Glutamatergic neuron (in vitro differentiated cells): ENCODE measurements at regions not wholly inside any gene's neighbourhood (a gene's known extent, or its start where the extent isn't known, plus 50 kb on each side); places are given as distances from the start of the nearest gene placed in this dataset.
A peak's percentile ranks its signal among the peaks of the same experiment; 100 is the strongest.

Source experiments
- DNase-seq: peaks from one replicate; pipeline ENCODE4 v3.0.0; 2022
- H3K27ac Mint-ChIP-seq: one replicate; pipeline ENCODE4 v1.8.0; 2020; ENCODE audit warnings: mild to moderate bottlenecking, mixed read lengths, inconsistent platforms; ENCODE audit not compliant: unreplicated experiment
- H3K27me3 Mint-ChIP-seq: one replicate; pipeline ENCODE4 v1.8.0; 2020; ENCODE audit warnings: mild to moderate bottlenecking, moderate library complexity, mixed read lengths, inconsistent platforms; ENCODE audit not compliant: unreplicated experiment
- H3K36me3 Mint-ChIP-seq: one replicate; pipeline ENCODE4 v1.8.0; 2020; ENCODE audit warnings: mild to moderate bottlenecking, mixed read lengths, inconsistent platforms; ENCODE audit not compliant: unreplicated experiment
- H3K4me1 Mint-ChIP-seq: one replicate; pipeline ENCODE4 v1.8.0; 2020; ENCODE audit warnings: mild to moderate bottlenecking, low read depth, mixed read lengths, inconsistent platforms; ENCODE audit not compliant: unreplicated experiment
- H3K4me3 Mint-ChIP-seq: one replicate; pipeline ENCODE4 v1.8.0; 2020; ENCODE audit warnings: mild to moderate bottlenecking, mixed read lengths, inconsistent platforms; ENCODE audit not compliant: unreplicated experiment
- H3K9me3 Mint-ChIP-seq: one replicate; pipeline ENCODE4 v1.8.0; 2020; ENCODE audit warnings: mild to moderate bottlenecking, moderate library complexity, mixed read lengths, inconsistent platforms; ENCODE audit not compliant: unreplicated experiment
- TF ChIP-seq, protein P1 (sequence below): fragments of 200-600 bp; sonication (generic); IDR thresholded peaks from one replicate; pipeline ENCODE4 v1.5.0; 2021; ENCODE audit not compliant: partially characterized antibody, unreplicated experiment

DNA sequence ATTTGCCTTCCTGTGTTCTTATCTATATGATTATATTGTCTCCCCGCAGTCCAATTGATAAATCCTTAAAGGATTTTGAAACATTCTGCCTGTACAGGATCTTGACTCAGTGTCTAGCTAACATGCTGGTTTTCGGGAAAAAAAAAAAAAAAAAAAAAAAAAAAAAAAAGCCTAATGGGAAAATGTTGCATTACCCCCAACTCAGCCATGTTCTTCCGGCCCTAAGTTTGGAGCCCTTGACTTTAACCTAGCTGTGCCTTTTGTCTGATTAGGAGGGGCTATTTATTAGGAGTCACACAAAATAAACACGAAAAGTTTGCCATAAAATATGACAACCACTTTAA, 244.4 kb upstream of the TCF21 start:
- H3K9me3 Mint-ChIP-seq = no peaks in the 10 kb centered on the region
- no peak overlapping the region for H3K27ac Mint-ChIP-seq
- H3K36me3 Mint-ChIP-seq = no peaks in the 10 kb centered on the region
- H3K4me3 Mint-ChIP-seq = no peak overlapping the region
- H3K27me3 Mint-ChIP-seq = no peaks in the 10 kb centered on the region
- no peak for DNase-seq
- peaks cover 6% of the 10 kb centered on the region for H3K4me1 Mint-ChIP-seq
- TF ChIP-seq, protein P1, sequence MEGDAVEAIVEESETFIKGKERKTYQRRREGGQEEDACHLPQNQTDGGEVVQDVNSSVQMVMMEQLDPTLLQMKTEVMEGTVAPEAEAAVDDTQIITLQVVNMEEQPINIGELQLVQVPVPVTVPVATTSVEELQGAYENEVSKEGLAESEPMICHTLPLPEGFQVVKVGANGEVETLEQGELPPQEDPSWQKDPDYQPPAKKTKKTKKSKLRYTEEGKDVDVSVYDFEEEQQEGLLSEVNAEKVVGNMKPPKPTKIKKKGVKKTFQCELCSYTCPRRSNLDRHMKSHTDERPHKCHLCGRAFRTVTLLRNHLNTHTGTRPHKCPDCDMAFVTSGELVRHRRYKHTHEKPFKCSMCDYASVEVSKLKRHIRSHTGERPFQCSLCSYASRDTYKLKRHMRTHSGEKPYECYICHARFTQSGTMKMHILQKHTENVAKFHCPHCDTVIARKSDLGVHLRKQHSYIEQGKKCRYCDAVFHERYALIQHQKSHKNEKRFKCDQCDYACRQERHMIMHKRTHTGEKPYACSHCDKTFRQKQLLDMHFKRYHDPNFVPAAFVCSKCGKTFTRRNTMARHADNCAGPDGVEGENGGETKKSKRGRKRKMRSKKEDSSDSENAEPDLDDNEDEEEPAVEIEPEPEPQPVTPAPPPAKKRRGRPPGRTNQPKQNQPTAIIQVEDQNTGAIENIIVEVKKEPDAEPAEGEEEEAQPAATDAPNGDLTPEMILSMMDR = no peak

- Mint-ChIP-seq H3K27me3 (no peaks in the 10 kb centered on the region), H3K36me3 (no peaks in the 10 kb centered on the region), H3K27ac (no peak overlapping the region), H3K4me3 (no peak overlapping the region), H3K9me3 (no peaks in the 10 kb centered on the region), H3K4me1 (peaks cover 6% of the 10 kb centered on the region)
- TF ChIP-seq, protein P1 = no peak
- DNase-seq = no peak
Observed at GRCh38 chr6:133644892-133645619, 243.9 kb upstream of the TCF21 start.

DNA sequence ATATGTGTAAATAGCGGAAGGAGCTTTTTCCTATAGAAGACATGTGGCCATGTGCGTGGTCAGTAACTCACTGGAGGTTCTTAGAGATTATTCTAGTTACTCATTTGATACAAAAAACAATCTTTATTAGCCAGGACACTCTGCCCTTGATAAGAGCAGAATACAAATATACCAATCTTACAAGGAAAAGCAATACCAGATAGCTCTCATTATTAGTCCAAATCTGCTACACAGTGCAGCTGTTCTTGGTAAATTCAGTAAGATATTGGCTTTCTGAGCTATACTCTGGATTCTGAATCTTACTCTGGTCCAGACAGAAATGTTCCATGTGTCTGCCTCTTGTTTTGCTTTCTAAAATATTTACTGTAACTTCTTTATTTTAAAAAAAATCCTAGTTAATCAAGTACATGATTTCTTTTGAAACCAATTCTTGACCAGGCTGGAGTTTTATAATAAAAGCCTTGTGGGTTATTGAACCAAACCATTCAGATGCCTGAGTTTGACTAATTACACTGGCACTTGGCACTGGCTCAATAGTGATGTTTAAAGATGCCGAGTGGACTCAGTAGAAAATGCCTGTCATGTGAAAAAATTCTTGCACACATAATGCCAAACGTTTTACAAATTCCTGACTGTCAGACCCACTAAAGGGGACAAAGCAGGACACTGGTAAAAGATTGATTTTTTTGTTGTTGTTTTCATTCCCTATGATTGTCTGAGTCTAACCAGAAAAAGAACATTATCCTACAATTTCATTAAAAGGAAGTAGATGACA, 242.8 kb upstream of the TCF21 start:
- no peak overlapping the region for H3K4me3 Mint-ChIP-seq
- no peaks in the 10 kb centered on the region for H3K36me3 Mint-ChIP-seq
- no peak for DNase-seq
- H3K9me3 Mint-ChIP-seq = no peaks in the 10 kb centered on the region
- no peak overlapping the region for H3K27ac Mint-ChIP-seq
- TF ChIP-seq, protein P1 = no peak
- H3K4me1 Mint-ChIP-seq = peaks cover 6% of the 10 kb centered on the region
- H3K27me3 Mint-ChIP-seq = no peaks in the 10 kb centered on the region

- DNase-seq = no peak
- no peaks in the 10 kb centered on the region for H3K36me3 Mint-ChIP-seq
- H3K9me3 Mint-ChIP-seq = no peaks in the 10 kb centered on the region
- TF ChIP-seq, protein P1 = no peak
- H3K4me3 Mint-ChIP-seq = no peak overlapping the region
- no peaks in the 10 kb centered on the region for H3K27me3 Mint-ChIP-seq
- H3K4me1 Mint-ChIP-seq = peaks cover 6% of the 10 kb centered on the region
- H3K27ac Mint-ChIP-seq = no peak overlapping the region
Observed at GRCh38 chr6:133648581-133648980, 240.3 kb upstream of the TCF21 start.

DNA sequence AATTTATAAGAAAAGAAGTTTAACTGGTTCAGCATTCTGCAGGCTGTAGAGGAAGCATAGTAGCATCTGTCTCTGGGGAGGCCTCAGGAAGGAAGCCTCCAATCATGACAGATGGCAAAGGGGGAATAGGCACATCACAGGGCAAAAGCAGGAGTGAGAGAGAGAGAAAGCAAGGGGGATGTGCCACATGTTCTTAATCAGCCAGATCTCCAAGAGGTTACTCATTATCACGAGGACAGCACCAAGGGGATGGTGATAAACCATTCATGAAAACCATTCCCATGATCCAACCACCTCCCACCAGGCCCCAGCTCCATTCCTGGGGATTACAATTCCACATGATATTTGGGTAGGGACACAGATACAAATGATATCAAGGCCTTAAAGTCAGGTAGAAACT, 217.5 kb upstream of the TCF21 start:
- TF ChIP-seq, protein P1 = no peak
- H3K4me1 Mint-ChIP-seq = peaks cover 24% of the 10 kb centered on the region

More for the DNA sequence above, 217.5 kb upstream of the TCF21 start:
- Mint-ChIP-seq H3K4me3 (no peak overlapping the region), H3K27ac (peak overlapping the region; percentile 62), H3K36me3 (peaks cover 4% of the 10 kb centered on the region), H3K27me3 (peaks cover 2% of the 10 kb centered on the region), H3K9me3 (peaks cover 4% of the 10 kb centered on the region)
- no peak for DNase-seq
